GM12892 (cell line): ENCODE measurements at regions not wholly inside any gene's neighbourhood (a gene's known extent, or its start where the extent isn't known, plus 50 kb on each side); places are given as distances from the start of the nearest gene placed in this dataset.

Experiments used
- DNase-seq: peaks from one replicate; pipeline ENCODE4 v3.0.0; 2011; ENCODE audit not compliant: insufficient read length
- FAIRE-seq: peaks from 2 replicates; lab custom pipeline; 2011; peaks lifted over from hg19 to GRCh38; lab: Jason Lieb, UNC
- POLR2A ChIP-seq: IDR thresholded peaks from 2 replicates; pipeline ENCODE4 v1.6.1; 2011; ENCODE audit warnings: low read depth, low read length, control low read depth
- POLR2AphosphoS5 ChIP-seq: IDR thresholded peaks from 2 replicates; pipeline ENCODE4 v1.6.1; 2011; ENCODE audit warnings: low read depth, low read length, control low read depth
- TAF1 ChIP-seq: IDR thresholded peaks from 2 replicates; pipeline ENCODE4 v1.6.1; 2011; ENCODE audit warnings: low read depth, mild to moderate bottlenecking, control low read depth, low read length, borderline replicate concordance

DNA sequence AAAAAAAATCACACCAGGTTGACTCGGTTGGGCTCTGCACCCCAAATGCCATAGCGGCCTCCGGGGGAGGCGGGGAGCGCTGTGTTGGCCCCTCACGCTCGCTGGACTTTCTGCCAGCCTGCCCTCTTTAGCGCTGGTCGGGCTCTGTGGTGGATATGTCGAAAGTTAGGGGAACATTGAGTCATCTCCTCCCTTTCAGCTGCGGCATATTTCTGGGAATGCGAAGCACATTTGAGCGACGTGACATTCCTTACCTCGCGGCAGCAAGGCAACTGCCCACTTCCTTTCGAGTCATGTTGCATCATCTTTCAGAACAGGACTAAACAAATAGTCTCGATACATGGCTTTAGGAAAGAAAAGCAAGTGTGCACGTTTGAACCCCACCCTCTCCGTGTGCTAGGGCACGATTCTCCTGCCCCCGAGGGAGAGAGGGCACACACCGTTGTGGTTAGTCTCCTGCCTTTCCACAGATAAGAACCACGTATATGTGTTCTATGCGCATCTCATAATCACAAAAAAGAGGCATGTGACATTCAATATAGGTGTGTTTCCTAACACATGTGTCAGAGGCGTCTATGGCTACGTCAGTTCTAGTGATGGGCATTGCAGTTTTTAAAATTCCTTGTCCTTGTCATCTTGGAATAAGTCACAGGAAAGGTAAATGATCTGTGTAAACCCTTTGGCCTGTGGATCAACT, 105.9 kb upstream of the SLC45A1 start:
- no peak for TF ChIP-seq POLR2A
- FAIRE-seq (no peak), DNase-seq (no peak)

DNA sequence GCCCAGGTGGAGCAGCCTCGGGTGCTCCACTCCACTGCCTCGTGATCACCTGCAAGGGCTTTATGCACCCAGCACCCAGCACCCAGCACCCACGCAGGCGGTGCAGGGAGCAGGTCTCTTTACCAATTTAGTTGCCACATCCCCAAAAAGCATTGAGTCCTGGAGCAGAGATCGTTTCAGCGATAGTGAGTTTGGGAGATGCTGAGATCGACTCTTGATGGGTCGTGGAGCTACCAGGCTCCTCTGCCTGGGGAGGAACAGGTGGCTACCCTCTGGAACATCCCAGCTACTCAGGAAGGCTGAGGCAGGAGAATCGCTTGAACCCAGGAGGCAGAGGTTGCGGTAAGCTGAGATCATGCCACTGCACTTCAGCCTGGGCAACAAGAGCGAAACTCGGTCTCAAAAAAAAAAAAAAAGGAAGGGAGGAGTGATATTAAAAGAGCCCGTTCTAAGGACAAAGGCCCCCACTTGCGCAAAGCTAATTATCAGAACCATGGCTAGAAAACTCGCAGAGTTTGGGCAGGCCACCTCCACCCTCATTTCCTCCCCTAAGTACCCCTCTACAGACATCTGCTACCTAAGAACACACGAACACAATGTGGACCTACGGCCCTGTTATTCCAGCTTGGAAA, 106.5 kb upstream of the SLC45A1 start:
- no peak for FAIRE-seq

DNA sequence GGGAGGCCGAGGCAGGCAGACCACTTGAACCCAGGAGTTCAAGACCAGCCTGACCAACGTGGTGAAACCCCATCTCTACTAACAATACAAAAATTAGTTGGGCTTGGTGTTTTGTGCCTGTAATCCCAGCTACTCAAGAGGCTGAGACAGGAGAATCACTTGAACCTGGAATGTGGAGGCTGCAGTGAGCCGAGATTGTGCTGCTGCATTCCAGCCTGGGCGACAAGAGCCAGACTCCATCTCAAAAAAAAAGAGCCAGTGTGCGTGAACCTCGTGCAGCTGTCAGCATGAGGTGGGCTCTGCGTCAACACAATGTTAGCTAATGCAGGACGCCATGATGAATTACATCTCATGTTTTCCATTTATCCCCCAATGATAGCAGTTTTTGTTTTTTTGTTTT, 110.7 kb upstream of the SLC45A1 start:
- DNase-seq (no peak), FAIRE-seq (no peak)
- TF ChIP-seq POLR2A (no peak), TAF1 (no peak), POLR2AphosphoS5 (no peak)

More for the DNA sequence above, 106.5 kb upstream of the SLC45A1 start:
- TF ChIP-seq TAF1 (no peak), POLR2AphosphoS5 (no peak), POLR2A (no peak)
- no peak for DNase-seq

- TF ChIP-seq POLR2A, result no peak
- no peak for TF ChIP-seq POLR2AphosphoS5
- TF ChIP-seq TAF1, result no peak
- no peak for FAIRE-seq
- no peak for DNase-seq
Measured at GRCh38 chr1:8206391-8206790, 111.5 kb upstream of the SLC45A1 start.

GRCh38 chr1:8205771-8206170, 112.1 kb upstream of the SLC45A1 start:
- TF ChIP-seq POLR2A (no peak), POLR2AphosphoS5 (no peak), TAF1 (no peak)
- FAIRE-seq (no peak), DNase-seq (no peak)

DNA sequence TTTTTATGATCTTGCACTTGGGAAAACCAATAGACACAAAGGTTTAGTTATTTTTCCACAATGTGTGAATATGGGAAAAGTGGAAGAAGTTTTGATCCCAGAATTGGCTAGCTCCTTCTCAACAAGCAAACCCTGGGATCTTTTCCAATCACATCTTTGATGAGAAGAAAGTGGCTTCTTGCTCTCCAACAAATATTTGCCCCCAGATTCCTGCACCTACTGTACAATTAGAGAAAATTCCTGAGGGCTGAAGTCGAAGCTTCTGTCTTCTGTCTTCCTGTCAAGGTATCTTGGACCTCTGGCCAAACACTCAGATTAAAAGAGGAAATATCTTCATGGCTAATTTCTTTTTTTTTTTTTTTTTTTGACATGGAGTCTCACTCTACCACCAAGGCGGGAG, 113.1 kb upstream of the SLC45A1 start:
- DNase-seq (no peak), FAIRE-seq (no peak)
- TF ChIP-seq POLR2A, result no peak
- TF ChIP-seq POLR2AphosphoS5, result no peak
- TF ChIP-seq TAF1, result no peak

DNA sequence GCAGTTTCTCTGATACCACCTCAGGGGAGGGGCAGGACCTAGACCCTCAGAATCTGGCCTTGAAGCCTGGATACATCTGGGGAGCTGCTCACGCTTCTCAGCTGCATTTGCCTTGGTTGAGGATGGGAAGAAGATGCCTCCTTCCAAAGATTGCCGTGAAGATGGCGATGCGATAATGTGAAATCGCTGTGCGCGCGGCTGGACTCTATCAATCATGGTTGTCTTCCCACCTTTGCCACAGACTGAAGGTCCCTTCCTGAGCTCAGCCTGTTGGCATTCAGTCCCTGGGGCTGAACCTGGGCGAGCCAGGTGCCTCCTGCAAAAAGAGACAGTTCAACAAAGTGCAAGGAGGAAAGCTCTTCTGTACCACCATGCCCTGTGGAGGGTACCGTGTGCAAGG, 114.4 kb upstream of the SLC45A1 start:
- no peak for DNase-seq
- FAIRE-seq, result no peak
- TF ChIP-seq POLR2A (no peak), POLR2AphosphoS5 (no peak), TAF1 (no peak)

DNA sequence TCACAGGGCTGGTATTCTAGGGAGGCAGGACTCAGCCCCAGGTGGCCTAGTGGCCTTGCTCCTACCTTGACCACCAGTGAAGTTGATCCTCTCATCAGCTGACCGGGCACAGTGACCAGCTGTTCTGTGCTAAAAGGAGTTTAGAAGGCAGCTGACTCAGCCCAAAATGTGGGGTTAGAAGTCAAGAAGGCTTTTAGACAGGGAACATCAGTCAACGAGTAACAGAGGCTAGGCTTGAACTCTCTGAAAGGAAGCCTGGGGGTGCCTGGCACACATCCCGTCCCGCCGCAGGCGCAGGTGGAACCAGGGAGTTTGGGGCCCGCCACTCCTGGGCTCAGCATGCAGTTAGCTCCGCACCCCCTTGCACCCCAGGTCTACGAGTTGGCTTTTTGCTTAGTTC, 114.9 kb upstream of the SLC45A1 start:
- no peak for FAIRE-seq
- TF ChIP-seq POLR2AphosphoS5, result no peak
- TF ChIP-seq TAF1, result no peak
- TF ChIP-seq POLR2A, result no peak

GRCh38 chr1:8202182-8202905, 115.6 kb upstream of the SLC45A1 start:
- FAIRE-seq (no peak), DNase-seq (no peak)
- no peak for TF ChIP-seq POLR2A
- no peak for TF ChIP-seq POLR2AphosphoS5
- no peak for TF ChIP-seq TAF1

More for the DNA sequence above, 114.9 kb upstream of the SLC45A1 start:
- DNase-seq, result no peak

- TF ChIP-seq POLR2AphosphoS5 (no peak), POLR2A (no peak), TAF1 (no peak)
- FAIRE-seq (no peak), DNase-seq (no peak)
Measured at GRCh38 chr1:8201331-8201861, 116.5 kb upstream of the SLC45A1 start.

- no peak for TF ChIP-seq POLR2AphosphoS5
- no peak for TF ChIP-seq POLR2A
- TF ChIP-seq TAF1, result no peak
- DNase-seq (no peak), FAIRE-seq (no peak)
Measured at GRCh38 chr1:8200317-8201115, 117.4 kb upstream of the SLC45A1 start.

- TF ChIP-seq POLR2AphosphoS5 (no peak), POLR2A (no peak), TAF1 (no peak)
- no peak for FAIRE-seq
- no peak for DNase-seq
Measured at GRCh38 chr1:8198522-8198921, 119.4 kb upstream of the SLC45A1 start.
